ENCODE measurements at regions not wholly inside any gene's neighbourhood (a gene's known extent, or its start where the extent isn't known, plus 50 kb on each side); places are given as distances from the start of the nearest gene placed in this dataset.

- TF ChIP-seq ATF2 (IDR thresholded peaks at IDR 0.05; ENCODE audit: low read length) (no peak), ATF3 (IDR thresholded peaks at IDR 0.05; ENCODE audit: borderline replicate concordance, extremely low read depth, low read depth, low read length) (no peak), HCFC1 (IDR thresholded peaks at IDR 0.05; ENCODE audit: low read length) (no peak), BCL3 (IDR thresholded peaks at IDR 0.05; ENCODE audit: borderline replicate concordance, insufficient read depth, low read depth, low read length, poor library complexity, severe bottlenecking) (no peak), CTCF (IDR thresholded peaks at IDR 0.05 in 2 of 3, conservative IDR thresholded peaks at IDR 0.05 in 1 of 3; ENCODE audit: control insufficient read depth in 2 of 3, extremely low read depth in 1 of 3, insufficient read depth in 1 of 3, low read depth in 3 of 3, low read length in 3 of 3) (no peak), ATF7 (IDR thresholded peaks at IDR 0.05; ENCODE audit: low read depth) (no peak), SMC3 (IDR thresholded peaks at IDR 0.05; ENCODE audit: borderline replicate concordance, low read length) (no peak), ZBTB40 (IDR thresholded peaks at IDR 0.05; ENCODE audit: borderline replicate concordance) (no peak), RELA (IDR thresholded peaks at IDR 0.05; ENCODE audit: borderline replicate concordance, partially characterized antibody) (no peak), NR2C2 (IDR thresholded peaks at IDR 0.05; ENCODE audit: borderline replicate concordance, control insufficient read depth, insufficient read length, low read depth) (no peak), IRF5 (IDR thresholded peaks at IDR 0.05; ENCODE audit: borderline replicate concordance) (no peak), CHD1 (IDR thresholded peaks at IDR 0.05; ENCODE audit: low read depth, low read length) (no peak), JUNB (IDR thresholded peaks at IDR 0.05) (no peak), RFX5 (IDR thresholded peaks at IDR 0.05; ENCODE audit: low read depth, low read length) (no peak)
Measured at GRCh38 chr4:129393976-129394375, 298.0 kb downstream of the C4orf33 start.

Data from GM12878 (cell line).